Colonic mucosa (tissue), 4 donors: ENCODE measurements at regions not wholly inside any gene's neighbourhood (a gene's known extent, or its start where the extent isn't known, plus 50 kb on each side); places are given as distances from the start of the nearest gene placed in this dataset.

Source experiments
- DNase-seq: peaks from one replicate; pipeline ENCODE4 v3.0.0-alpha.2; 2020
- H3K27ac ChIP-seq: fragments of 200-600 bp; one replicate; pipeline ENCODE4 v1.8.0; 2021
- H3K27me3 ChIP-seq: fragments of 200-600 bp; one replicate; pipeline ENCODE4 v1.8.0; 2021
- H3K36me3 ChIP-seq: fragments of 200-600 bp; one replicate; pipeline ENCODE4 v1.8.0; 2021
- H3K4me1 ChIP-seq: fragments of 200-600 bp; one replicate; pipeline ENCODE4 v1.8.0; 2021; ENCODE audit warnings: mild to moderate bottlenecking
- H3K4me3 ChIP-seq: fragments of 200-600 bp; one replicate; pipeline ENCODE4 v1.8.0; 2021
- H3K9ac ChIP-seq, 2 donors: one replicate each; pipeline ENCODE4 v1.7.0; 2013; ENCODE audit warnings: control low read depth in 2 of 2, low read depth in 2 of 2, low read length in 2 of 2
- H3K9me3 ChIP-seq: fragments of 200-600 bp; one replicate; pipeline ENCODE4 v1.8.0; 2021
- CTCF ChIP-seq: fragments of 200-600 bp; IDR thresholded peaks from one replicate; pipeline ENCODE4 v1.8.0; 2022; ENCODE audit warnings: antibody characterized with exemption, mild to moderate bottlenecking
- intact Hi-C: fragments of 100-400 bp; cut with DNase I; formaldehyde crosslinking; loops from one replicate; pipeline ENCODE4 v1.14.1; 2022
- donor health status: healthy.
- donor health status: DM: no; HTN: no; CAD: no.
- donor health status: DM: no; HTN: no; CAD: no.

GRCh38 chrX:13110433-13111324 lies 66.3 kb upstream of the FAM9C start:
- peak overlapping the region; percentile 33 for H3K27ac ChIP-seq
- TF ChIP-seq CTCF: no peak
- peak overlapping the region in 1 of 2 donors; percentile 8 for H3K9ac ChIP-seq
- intact Hi-C loops: no loop called here
- H3K4me1 ChIP-seq: no peaks in the 10 kb centered on the region
- H3K9me3 ChIP-seq: no peaks in the 10 kb centered on the region
- H3K36me3 ChIP-seq: no peaks in the 10 kb centered on the region
- H3K4me3 ChIP-seq: no peak overlapping the region
- H3K27me3 ChIP-seq: no peaks in the 10 kb centered on the region
- DNase-seq: peak; percentile 50

GRCh38 chrX:13109817-13110216 lies 65.4 kb upstream of the FAM9C start:
- Histone ChIP-seq H3K9me3 (no peaks in the 10 kb centered on the region), H3K4me3 (no peak overlapping the region), H3K36me3 (no peaks in the 10 kb centered on the region), H3K27me3 (no peaks in the 10 kb centered on the region), H3K9ac (no peak overlapping the region), H3K4me1 (no peaks in the 10 kb centered on the region), H3K27ac (peak overlapping the region; percentile 33)
- DNase-seq: no peak
- TF ChIP-seq CTCF: no peak
- intact Hi-C loops: no loop called here

DNA sequence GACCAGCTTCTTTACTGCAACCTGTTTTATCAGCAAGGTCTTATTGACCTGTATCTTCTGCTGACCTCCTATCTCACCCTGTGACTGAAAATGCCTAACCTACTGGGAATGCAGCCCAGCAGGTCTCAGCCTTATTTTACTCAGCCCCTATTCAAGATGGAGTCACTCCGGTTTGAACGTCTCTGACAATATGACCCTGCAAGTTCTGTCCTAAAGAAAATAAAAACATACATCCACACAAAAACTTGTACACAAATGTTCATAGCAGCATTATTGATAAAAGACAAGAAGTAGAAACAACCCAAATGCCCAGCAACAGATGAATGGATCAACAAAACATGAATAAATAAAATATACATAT lies 59.5 kb upstream of the FAM9C start:
- no peak overlapping the region for H3K4me3 ChIP-seq
- no peaks in the 10 kb centered on the region for H3K36me3 ChIP-seq
- H3K27ac ChIP-seq: no peak overlapping the region
- DNase-seq: no peak
- H3K4me1 ChIP-seq: peaks cover 6% of the 10 kb centered on the region
- intact Hi-C loops: no loop called here
- no peaks in the 10 kb centered on the region for H3K27me3 ChIP-seq
- no peak for TF ChIP-seq CTCF
- no peaks in the 10 kb centered on the region for H3K9me3 ChIP-seq
- no peak overlapping the region for H3K9ac ChIP-seq

- no peaks in the 10 kb centered on the region for H3K9me3 ChIP-seq
- no peaks in the 10 kb centered on the region for H3K27me3 ChIP-seq
- H3K9ac ChIP-seq: no peak overlapping the region
- TF ChIP-seq CTCF: no peak
- intact Hi-C loops: no loop called here
- no peaks in the 10 kb centered on the region for H3K36me3 ChIP-seq
- DNase-seq: no peak
- H3K27ac ChIP-seq: no peak overlapping the region
- H3K4me3 ChIP-seq: no peak overlapping the region
- H3K4me1 ChIP-seq: peaks cover 6% of the 10 kb centered on the region
These were observed 58.9 kb upstream of the FAM9C start for GRCh38 chrX:13103188-13103913.

DNA sequence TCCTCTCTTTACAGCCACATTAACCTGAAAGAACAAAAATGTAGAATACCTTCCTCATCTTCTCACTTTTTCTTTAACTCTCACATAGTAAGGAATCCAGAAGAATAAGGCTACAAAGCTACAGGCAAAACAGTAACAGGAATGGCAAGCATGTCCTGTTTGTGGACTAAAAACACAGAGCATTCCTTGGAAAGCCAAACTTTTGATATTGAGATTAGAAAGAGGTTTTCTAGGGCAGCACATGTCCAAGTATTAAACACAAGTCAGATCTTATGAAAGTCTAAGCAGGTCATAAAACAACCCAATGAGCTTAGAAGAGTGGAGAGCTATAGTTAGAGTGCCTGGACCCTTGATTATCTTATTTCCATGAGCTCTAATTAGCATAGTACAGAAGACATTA lies 58.2 kb upstream of the FAM9C start:
- no peak for DNase-seq
- Histone ChIP-seq H3K9me3 (no peaks in the 10 kb centered on the region), H3K27ac (no peak overlapping the region), H3K36me3 (no peaks in the 10 kb centered on the region), H3K4me3 (no peak overlapping the region), H3K9ac (no peak overlapping the region), H3K4me1 (peaks cover 6% of the 10 kb centered on the region), H3K27me3 (no peaks in the 10 kb centered on the region)
- intact Hi-C loops: no loop called here
- TF ChIP-seq CTCF: no peak
